Adrenal gland (tissue), 5 donors: ENCODE measurements at regions not wholly inside any gene's neighbourhood (a gene's known extent, or its start where the extent isn't known, plus 50 kb on each side); places are given as distances from the start of the nearest gene placed in this dataset.

ENCODE experiments used
- POLR2A ChIP-seq, 2 donors: fragments of 450-650 bp; IDR thresholded peaks; one replicate each; pipeline ENCODE4 v1.6.1; 2017; ENCODE audit warnings: antibody characterized with exemption in 2 of 2, mild to moderate bottlenecking in 2 of 2, moderate library complexity in 1 of 2
- TF ChIP-seq, protein P1 (sequence below), 6 experiments: fragments of 450-650 bp in 4 of 6; fragments of 200-600 bp in 2 of 6; sonication (generic) in 1 of 6; IDR thresholded peaks; 1 replicate in 5 of 6; 2 replicates in 1 of 6; pipeline versions ENCODE4 v1.5.1 to v1.8.0; 2016 to 2021; ENCODE audit warnings: antibody characterized with exemption in 6 of 6, mild to moderate bottlenecking in 2 of 6, moderate library complexity in 1 of 6
- donor health status: DM: no; HTN: no; CAD: no.

DNA sequence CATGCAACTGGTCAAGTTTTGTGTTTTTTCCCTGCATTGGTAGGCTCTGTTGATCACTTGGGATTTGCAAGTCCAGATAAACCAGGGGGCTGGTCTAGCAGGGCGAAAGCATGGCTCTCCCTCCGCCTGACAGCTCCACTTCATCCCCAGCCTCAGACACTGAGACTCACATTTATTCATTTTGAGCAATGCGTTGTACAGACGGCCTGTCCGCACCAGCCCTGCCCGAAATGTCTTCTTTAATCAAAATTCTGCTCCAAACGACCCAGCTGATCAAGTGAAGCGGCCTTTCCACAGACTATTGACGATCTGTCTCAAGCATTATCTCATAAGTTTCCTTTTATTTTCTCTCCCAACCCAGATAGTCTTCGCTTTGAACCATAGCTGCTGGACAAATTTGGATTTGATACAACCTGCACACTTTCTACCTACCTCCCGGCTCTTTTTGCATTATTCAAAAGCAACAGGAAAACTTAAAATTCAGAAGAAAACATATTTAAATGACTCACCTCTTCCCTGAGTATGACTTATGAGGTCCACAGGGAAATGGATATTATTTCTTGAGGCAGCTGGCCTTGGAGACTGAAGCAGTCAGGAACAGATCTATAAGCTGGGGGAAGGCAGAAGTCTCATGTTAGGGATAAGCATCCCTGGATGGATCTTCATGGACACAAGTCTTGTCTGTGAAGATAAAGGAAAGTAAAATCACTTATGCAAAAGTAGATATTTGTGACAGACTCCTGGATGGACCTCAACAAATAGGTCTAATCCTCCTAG is 498.9 kb upstream of the MGMT start:
- TF ChIP-seq, protein P1, sequence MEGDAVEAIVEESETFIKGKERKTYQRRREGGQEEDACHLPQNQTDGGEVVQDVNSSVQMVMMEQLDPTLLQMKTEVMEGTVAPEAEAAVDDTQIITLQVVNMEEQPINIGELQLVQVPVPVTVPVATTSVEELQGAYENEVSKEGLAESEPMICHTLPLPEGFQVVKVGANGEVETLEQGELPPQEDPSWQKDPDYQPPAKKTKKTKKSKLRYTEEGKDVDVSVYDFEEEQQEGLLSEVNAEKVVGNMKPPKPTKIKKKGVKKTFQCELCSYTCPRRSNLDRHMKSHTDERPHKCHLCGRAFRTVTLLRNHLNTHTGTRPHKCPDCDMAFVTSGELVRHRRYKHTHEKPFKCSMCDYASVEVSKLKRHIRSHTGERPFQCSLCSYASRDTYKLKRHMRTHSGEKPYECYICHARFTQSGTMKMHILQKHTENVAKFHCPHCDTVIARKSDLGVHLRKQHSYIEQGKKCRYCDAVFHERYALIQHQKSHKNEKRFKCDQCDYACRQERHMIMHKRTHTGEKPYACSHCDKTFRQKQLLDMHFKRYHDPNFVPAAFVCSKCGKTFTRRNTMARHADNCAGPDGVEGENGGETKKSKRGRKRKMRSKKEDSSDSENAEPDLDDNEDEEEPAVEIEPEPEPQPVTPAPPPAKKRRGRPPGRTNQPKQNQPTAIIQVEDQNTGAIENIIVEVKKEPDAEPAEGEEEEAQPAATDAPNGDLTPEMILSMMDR (IDR thresholded peaks at IDR 0.05) = no peak
- TF ChIP-seq POLR2A (IDR thresholded peaks at IDR 0.05) = no peak
